H1 (cell line): ENCODE measurements at regions not wholly inside any gene's neighbourhood (a gene's known extent, or its start where the extent isn't known, plus 50 kb on each side); places are given as distances from the start of the nearest gene placed in this dataset.

Experiments
- CTCF ChIP-seq, 3 experiments: IDR thresholded peaks; 1 replicate in 2 of 3; 2 replicates in 1 of 3; pipeline versions ENCODE4 v1.5.1 to v1.6.1; 2011; ENCODE audit warnings: low read length in 3 of 3, mild to moderate bottlenecking in 3 of 3, inconsistent platforms in 2 of 3, low read depth in 1 of 3, moderate library complexity in 1 of 3; ENCODE audit not compliant: insufficient read depth in 1 of 3; ENCODE audit errors: control extremely low read depth in 1 of 3
- EZH2 ChIP-seq: fragments of 200-600 bp; sonication (generic); IDR thresholded peaks from 2 replicates; pipeline ENCODE4 v1.7.1; 2012; ENCODE audit warnings: low read depth, mild to moderate bottlenecking, moderate library complexity, low read length, inconsistent platforms; ENCODE audit not compliant: severe bottlenecking
- HDAC2 ChIP-seq, 2 experiments: fragments of 300-600 bp in 1 of 2; sonication (generic) in 1 of 2; IDR thresholded peaks; 2 replicates each; pipeline ENCODE4 v1.6.1; 2011 to 2012; ENCODE audit warnings: low read depth in 2 of 2, low read length in 2 of 2, mild to moderate bottlenecking in 2 of 2, moderate library complexity in 2 of 2, borderline replicate concordance in 1 of 2, inconsistent platforms in 1 of 2
- POLR2A ChIP-seq, 2 experiments: IDR thresholded peaks; 1 replicate in 1 of 2; 2 replicates in 1 of 2; pipeline ENCODE4 v1.6.1; 2011; ENCODE audit warnings: low read depth in 2 of 2, low read length in 2 of 2, mild to moderate bottlenecking in 2 of 2; ENCODE audit errors: control extremely low read depth in 1 of 2
- RAD21 ChIP-seq, 2 experiments: IDR thresholded peaks in 1 of 2; conservative IDR thresholded peaks in 1 of 2; 2 replicates each; pipeline ENCODE4 v1.6.1; 2011; ENCODE audit warnings: low read depth in 2 of 2, low read length in 2 of 2, improper control_type of control experiment in 1 of 2, inconsistent platforms in 1 of 2, mild to moderate bottlenecking in 1 of 2, moderate library complexity in 1 of 2
- TBP ChIP-seq: IDR thresholded peaks from 2 replicates; pipeline ENCODE4 v1.6.1; 2011; ENCODE audit warnings: low read depth, low read length, improper control_type of control experiment
- USF2 ChIP-seq: IDR thresholded peaks from 2 replicates; pipeline ENCODE4 v1.6.1; 2011; ENCODE audit warnings: low read length, improper control_type of control experiment

GRCh38 chrX:3206314-3206713 is 140.1 kb downstream of the MXRA5 start:
- TF ChIP-seq CTCF (IDR thresholded peaks at IDR 0.05; ENCODE audit: control extremely low read depth in 1 of 3, insufficient read depth in 1 of 3, low read depth in 1 of 3, low read length in 3 of 3) = no peak
- TF ChIP-seq EZH2 = no peak
- no peak for TF ChIP-seq TBP
- TF ChIP-seq POLR2A (IDR thresholded peaks at IDR 0.05; ENCODE audit: control extremely low read depth in 1 of 2, low read depth in 2 of 2, low read length in 2 of 2) = no peak
- TF ChIP-seq HDAC2 (IDR thresholded peaks at IDR 0.05; ENCODE audit: borderline replicate concordance in 1 of 2, low read depth in 2 of 2, low read length in 2 of 2) = no peak
- no peak for TF ChIP-seq RAD21 (IDR thresholded peaks at IDR 0.05 in 1 of 2, conservative IDR thresholded peaks at IDR 0.05 in 1 of 2; ENCODE audit: low read depth in 2 of 2, low read length in 2 of 2)
- TF ChIP-seq USF2 = no peak
